H9 (cell line): ENCODE measurements at regions not wholly inside any gene's neighbourhood (a gene's known extent, or its start where the extent isn't known, plus 50 kb on each side); places are given as distances from the start of the nearest gene placed in this dataset.

Experiments used
- DNase-seq: peaks from one replicate; pipeline ENCODE4 v3.0.0-alpha.2; 2017
- H2AFZ ChIP-seq: one replicate; pipeline ENCODE4 v1.6.1; 2013; ENCODE audit warnings: mild to moderate bottlenecking, low read length, control low read depth, moderate library complexity
- H2AK5ac ChIP-seq: 2 replicates; pipeline ENCODE4 v1.6.1; 2013; ENCODE audit warnings: low read length, control low read depth, mixed read lengths; ENCODE audit not compliant: insufficient read length
- H2BK120ac ChIP-seq: one replicate; pipeline ENCODE4 v1.6.1; 2013; ENCODE audit warnings: low read depth, mild to moderate bottlenecking, low read length, control low read depth, inconsistent platforms; ENCODE audit not compliant: poor library complexity, severe bottlenecking
- H2BK12ac ChIP-seq: 2 replicates; pipeline ENCODE4 v1.6.1; 2013; ENCODE audit warnings: low read length, control low read depth, mixed read lengths, low read depth; ENCODE audit not compliant: insufficient read length
- H2BK15ac ChIP-seq: 2 replicates; pipeline ENCODE4 v1.6.1; 2013; ENCODE audit warnings: low read depth, low read length, control low read depth
- H2BK20ac ChIP-seq: one replicate; pipeline ENCODE4 v1.6.1; 2013; ENCODE audit warnings: low read depth, mild to moderate bottlenecking, low read length, control low read depth, inconsistent platforms; ENCODE audit not compliant: poor library complexity, severe bottlenecking
- H2BK5ac ChIP-seq: 2 replicates; pipeline ENCODE4 v1.6.1; 2013; ENCODE audit warnings: low read length, control low read depth, mixed read lengths; ENCODE audit not compliant: insufficient read length
- H3K14ac ChIP-seq: 2 replicates; pipeline ENCODE4 v1.6.1; 2013; ENCODE audit warnings: low read length, control low read depth; ENCODE audit not compliant: insufficient read depth
- H3K18ac ChIP-seq: 2 replicates; pipeline ENCODE4 v1.6.1; 2013; ENCODE audit warnings: low read depth, mild to moderate bottlenecking, mixed read lengths, low read length, control low read depth; ENCODE audit not compliant: insufficient read length
- H3K23ac ChIP-seq: 2 replicates; pipeline ENCODE4 v1.6.1; 2013; ENCODE audit warnings: low read length, control low read depth, mixed read lengths, low read depth; ENCODE audit not compliant: insufficient read length
- H3K23me2 ChIP-seq: 2 replicates; pipeline ENCODE4 v1.6.1; 2013; ENCODE audit warnings: low read depth, mild to moderate bottlenecking, mixed read lengths, low read length, control low read depth; ENCODE audit not compliant: insufficient read length, poor library complexity, severe bottlenecking
- H3K27ac ChIP-seq: 2 replicates; pipeline ENCODE4 v1.5.1; 2013; ENCODE audit warnings: low read length, control low read depth, mixed read lengths, low read depth; ENCODE audit not compliant: insufficient read length
- H3K27me3 ChIP-seq: 2 replicates; pipeline ENCODE4 v1.6.1; 2013; ENCODE audit warnings: low read length, control low read depth, inconsistent platforms; ENCODE audit not compliant: insufficient read depth
- H3K4ac ChIP-seq: 2 replicates; pipeline ENCODE4 v1.6.1; 2013; ENCODE audit warnings: low read depth, mild to moderate bottlenecking, control low read depth, inconsistent platforms, low read length, moderate library complexity
- H3K4me1 ChIP-seq: 2 replicates; pipeline ENCODE4 v1.6.1; 2013; ENCODE audit warnings: low read length, control low read depth, inconsistent platforms; ENCODE audit not compliant: insufficient read depth
- H3K4me2 ChIP-seq: 2 replicates; pipeline ENCODE4 v1.6.1; 2013; ENCODE audit warnings: low read length, control low read depth, mixed read lengths; ENCODE audit not compliant: insufficient read length, insufficient read depth
- H3K56ac ChIP-seq: 2 replicates; pipeline ENCODE4 v1.6.1; 2013; ENCODE audit warnings: low read depth, mild to moderate bottlenecking, mixed read lengths, low read length, control low read depth; ENCODE audit not compliant: insufficient read length
- H3K79me1 ChIP-seq: 2 replicates; pipeline ENCODE4 v1.6.1; 2013; ENCODE audit warnings: low read depth, mild to moderate bottlenecking, moderate library complexity, low read length, control low read depth, inconsistent platforms; ENCODE audit not compliant: insufficient read depth, poor library complexity, severe bottlenecking
- H3K79me2 ChIP-seq: 2 replicates; pipeline ENCODE4 v1.6.1; 2013; ENCODE audit warnings: low read length, control low read depth, inconsistent platforms; ENCODE audit not compliant: insufficient read depth
- H3K9ac ChIP-seq: 2 replicates; pipeline ENCODE4 v1.6.1; 2013; ENCODE audit warnings: low read length, control low read depth, mixed read lengths; ENCODE audit not compliant: insufficient read length; ENCODE audit errors: extremely low read depth
- H3K9me3 ChIP-seq: one replicate; pipeline ENCODE4 v1.6.1; 2013; ENCODE audit warnings: low read depth, low read length, inconsistent platforms; ENCODE audit not compliant: control insufficient read depth
- H3T11ph ChIP-seq: one replicate; pipeline ENCODE4 v1.6.1; 2013; ENCODE audit warnings: mild to moderate bottlenecking, low read length, control low read depth, inconsistent platforms
- H4K20me1 ChIP-seq: one replicate; pipeline ENCODE4 v1.6.1; 2013; ENCODE audit not compliant: control insufficient read depth, insufficient read length, insufficient read depth
- H4K5ac ChIP-seq: 2 replicates; pipeline ENCODE4 v1.6.1; 2013; ENCODE audit warnings: low read depth, mild to moderate bottlenecking, mixed read lengths, low read length, control low read depth; ENCODE audit not compliant: insufficient read length
- H4K8ac ChIP-seq: replicated peaks from 2 replicates; pipeline ENCODE4 v1.6.1; 2013; ENCODE audit warnings: low read length, control low read depth, mixed read lengths, low read depth; ENCODE audit not compliant: insufficient read length
- H4K91ac ChIP-seq: 2 replicates; pipeline ENCODE4 v1.6.1; 2013; ENCODE audit warnings: low read depth, mild to moderate bottlenecking, moderate library complexity, mixed read lengths, low read length, control low read depth; ENCODE audit not compliant: insufficient read length
- H3K27ac Mint-ChIP-seq, 3 experiments: 2 replicates in 2 of 3; 3 replicates in 1 of 3; pipeline ENCODE4 v1.8.0; 2020 to 2021; ENCODE audit warnings: mixed read lengths in 3 of 3, mild to moderate bottlenecking in 1 of 3, moderate library complexity in 1 of 3
- H3K27me3 Mint-ChIP-seq: 2 replicates; pipeline ENCODE4 v1.8.0; 2021; ENCODE audit warnings: low read depth, mild to moderate bottlenecking, moderate library complexity, mixed read lengths
- H3K36me3 Mint-ChIP-seq, 3 experiments: 2 replicates in 2 of 3; 3 replicates in 1 of 3; pipeline ENCODE4 v1.8.0; 2020 to 2021; ENCODE audit warnings: low read depth in 3 of 3, mixed read lengths in 3 of 3; ENCODE audit not compliant: insufficient read depth in 1 of 3
- H3K4me1 Mint-ChIP-seq, 2 experiments: 2 replicates each; pipeline ENCODE4 v1.8.0; 2020; ENCODE audit warnings: mixed read lengths in 2 of 2
- H3K4me3 Mint-ChIP-seq, 2 experiments: 2 replicates in 1 of 2; 3 replicates in 1 of 2; pipeline ENCODE4 v1.8.0; 2020 to 2021; ENCODE audit warnings: mild to moderate bottlenecking in 2 of 2, mixed read lengths in 2 of 2, moderate library complexity in 1 of 2
- H3K9me3 Mint-ChIP-seq, 2 experiments: 2 replicates in 1 of 2; 3 replicates in 1 of 2; pipeline ENCODE4 v1.8.0; 2020; ENCODE audit warnings: mild to moderate bottlenecking in 2 of 2, mixed read lengths in 2 of 2, moderate library complexity in 1 of 2
- CTCF ChIP-seq: fragments of 200-600 bp; sonication (generic); conservative IDR thresholded peaks from 3 replicates; pipeline ENCODE4 v1.8.0; 2021; ENCODE audit warnings: antibody characterized with exemption, mild to moderate bottlenecking
- WGBS: extraction: QIAGEN DNeasy Blood & Tissue Kit; methylation state at CpG from one replicate; pipeline ENCODE4 v1.1.7; 2013; ENCODE audit warnings: missing lambda C conversion rate, low lambda C conversion rate, mixed read lengths; ENCODE audit not compliant: insufficient read length; ENCODE audit errors: extremely low coverage; 5-methylcytosine and 5-hydroxymethylcytosine counted together

DNA sequence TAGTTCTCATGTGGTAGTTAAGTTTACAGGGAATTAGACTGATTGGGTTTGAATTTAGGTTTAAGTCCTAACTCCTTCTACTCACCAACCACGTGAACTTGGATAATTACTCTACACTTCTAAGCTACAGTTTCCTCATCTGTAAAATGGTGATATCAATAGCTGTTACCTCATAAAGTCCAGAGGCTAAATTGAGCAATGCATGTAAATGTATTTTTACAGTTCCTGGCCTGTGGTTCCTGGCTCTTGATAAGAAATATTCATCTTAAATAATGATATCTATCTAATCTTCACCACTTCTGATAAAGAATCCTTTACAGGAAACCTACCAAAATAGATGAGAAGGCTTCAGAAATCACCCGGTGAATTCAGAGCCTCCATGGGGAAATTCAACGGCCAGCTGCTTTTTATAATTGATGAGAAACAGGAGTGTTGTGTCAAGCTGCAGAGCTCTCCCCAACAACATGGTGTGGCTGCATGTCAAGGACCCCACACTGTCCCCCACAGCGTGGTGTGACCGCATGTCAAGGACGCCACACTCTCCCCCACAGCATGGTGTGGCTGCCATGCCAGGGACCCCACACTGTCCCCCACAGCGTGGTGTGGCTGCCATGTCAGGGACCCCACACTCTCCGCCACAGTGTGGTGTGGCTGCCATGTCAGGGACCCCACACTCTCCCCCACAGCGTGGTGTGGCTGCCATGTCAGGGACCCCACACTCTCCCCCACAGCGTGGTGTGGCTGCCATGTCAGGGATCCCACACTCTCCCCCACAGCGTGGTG lies 80.8 kb upstream of the PEX5L start:
- no peak overlapping the region for H3K23ac ChIP-seq
- no peak overlapping the region for H4K8ac ChIP-seq
- no peak for TF ChIP-seq CTCF
- no peak overlapping the region for H3K56ac ChIP-seq
- Mint-ChIP-seq H3K4me3 (no peak overlapping the region), H3K27me3 (no peaks in the 10 kb centered on the region), H3K4me1 (peaks cover 39 to 47% of the 10 kb centered on the region in 2 experiments), H3K9me3 (no peaks in the 10 kb centered on the region), H3K27ac (peak overlapping the region in 1 of 3 experiments; percentile 99; a peak in 4 of 7 replicates), H3K36me3 (peaks cover 0 to 4% (median 0%) of the 10 kb centered on the region in 3 experiments; a peak in 3 of 7 replicates)
- no peak overlapping the region for H3K4me2 ChIP-seq
- no peak overlapping the region for H2BK120ac ChIP-seq
- no peak for DNase-seq
- H2AFZ ChIP-seq = no peak overlapping the region
- H3K79me1 ChIP-seq = no peaks in the 10 kb centered on the region
- no peak overlapping the region for H2BK12ac ChIP-seq
- peak overlapping the region; percentile 69 for H2BK5ac ChIP-seq
- no peaks in the 10 kb centered on the region for H3K23me2 ChIP-seq
- H3K9me3 ChIP-seq = no peaks in the 10 kb centered on the region
- H3K4me1 ChIP-seq = peaks cover 16% of the 10 kb centered on the region
- peak overlapping the region; percentile 86 for H3K27ac ChIP-seq
- no peak overlapping the region for H3K18ac ChIP-seq
- no peaks in the 10 kb centered on the region for H4K20me1 ChIP-seq
- no peak overlapping the region for H2BK15ac ChIP-seq
- H2BK20ac ChIP-seq = no peak overlapping the region
- no peak overlapping the region; the same call in 1 of the 2 replicates for H3K4ac ChIP-seq
- H3K27me3 ChIP-seq = no peaks in the 10 kb centered on the region
- H4K91ac ChIP-seq = no peak overlapping the region
- H3K14ac ChIP-seq = no peak overlapping the region; the same call in 1 of the 2 replicates
- H3T11ph ChIP-seq = no peak overlapping the region
- no CpG with 5 or more reads among the region's 11 CpGs for whole genome bisulfite sequencing
- no peak overlapping the region for H2AK5ac ChIP-seq
- H3K9ac ChIP-seq = no peak overlapping the region
- no peaks in the 10 kb centered on the region for H3K79me2 ChIP-seq
- H4K5ac ChIP-seq = no peak overlapping the region
